Activated naive CD8-positive, alpha-beta T cell treated with anti-CD3 and anti-CD28 coated beads for 36 hours (primary cell): ENCODE measurements at regions not wholly inside any gene's neighbourhood (a gene's known extent, or its start where the extent isn't known, plus 50 kb on each side); places are given as distances from the start of the nearest gene placed in this dataset.

Experiments
- DNase-seq: peaks from one replicate; pipeline ENCODE4 v3.0.0; 2021
- H3K27ac Mint-ChIP-seq: one replicate; pipeline ENCODE4 v1.8.0; 2022; ENCODE audit warnings: mild to moderate bottlenecking, moderate library complexity, mixed read lengths
- H3K27me3 Mint-ChIP-seq: one replicate; pipeline ENCODE4 v1.8.0; 2022; ENCODE audit warnings: mild to moderate bottlenecking, mixed read lengths
- H3K36me3 Mint-ChIP-seq: one replicate; pipeline ENCODE4 v1.8.0; 2021; ENCODE audit warnings: mild to moderate bottlenecking, mixed read lengths
- H3K4me1 Mint-ChIP-seq: one replicate; pipeline ENCODE4 v1.8.0; 2021; ENCODE audit warnings: mixed read lengths
- H3K4me3 Mint-ChIP-seq: one replicate; pipeline ENCODE4 v1.8.0; 2022; ENCODE audit warnings: mild to moderate bottlenecking, moderate library complexity, mixed read lengths
- H3K9me3 Mint-ChIP-seq: one replicate; pipeline ENCODE4 v1.8.0; 2022; ENCODE audit warnings: mixed read lengths

DNA sequence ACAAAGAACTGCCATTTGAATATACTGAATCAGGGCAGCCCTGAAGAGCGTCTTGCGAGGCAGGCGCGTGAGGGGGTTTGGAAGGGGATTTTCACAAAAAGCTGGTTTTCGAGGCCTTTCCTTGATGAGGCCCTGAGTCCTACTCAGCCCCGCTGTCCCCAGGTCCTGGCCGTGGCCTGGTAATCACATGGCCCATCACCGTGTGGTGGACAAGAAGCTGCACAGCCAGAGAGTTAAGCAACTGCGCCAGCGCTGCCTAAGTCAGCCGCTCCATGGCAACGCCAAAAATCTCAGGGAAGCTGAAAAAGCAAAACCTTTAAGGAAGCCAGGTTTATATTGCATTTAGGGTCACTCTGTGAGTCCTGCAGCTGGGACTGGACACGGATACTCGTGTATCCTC is 341.2 kb upstream of the MYT1L start:
- Mint-ChIP-seq H3K4me1 (no peaks in the 10 kb centered on the region), H3K9me3 (no peaks in the 10 kb centered on the region), H3K36me3 (no peaks in the 10 kb centered on the region), H3K27ac (no peak overlapping the region), H3K27me3 (no peaks in the 10 kb centered on the region), H3K4me3 (no peak overlapping the region)
- DNase-seq = no peak

DNA sequence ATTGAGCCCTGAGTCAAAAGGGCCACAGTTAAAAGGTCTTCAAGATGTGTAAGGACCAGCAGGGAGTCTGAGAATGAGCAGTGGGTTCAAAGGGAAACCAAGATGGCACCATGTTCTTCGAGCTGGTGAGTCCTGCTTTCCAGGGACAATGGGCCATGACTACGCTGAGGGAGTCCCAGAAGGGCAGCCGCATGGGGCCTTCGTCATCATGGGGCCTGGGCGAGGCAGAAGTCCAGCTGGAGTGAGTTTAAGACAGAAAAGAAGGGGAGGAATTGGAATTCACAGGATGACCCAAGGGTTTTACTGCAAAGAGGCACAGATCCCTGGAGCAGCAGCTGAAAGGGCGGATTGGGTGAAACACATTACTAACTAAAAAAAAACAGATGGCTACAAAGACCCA is 340.8 kb upstream of the MYT1L start:
- H3K9me3 Mint-ChIP-seq = no peaks in the 10 kb centered on the region
- H3K4me1 Mint-ChIP-seq = no peaks in the 10 kb centered on the region
- H3K27me3 Mint-ChIP-seq = no peaks in the 10 kb centered on the region
- no peak overlapping the region for H3K27ac Mint-ChIP-seq
- no peak for DNase-seq
- H3K36me3 Mint-ChIP-seq = no peaks in the 10 kb centered on the region
- H3K4me3 Mint-ChIP-seq = no peak overlapping the region

DNA sequence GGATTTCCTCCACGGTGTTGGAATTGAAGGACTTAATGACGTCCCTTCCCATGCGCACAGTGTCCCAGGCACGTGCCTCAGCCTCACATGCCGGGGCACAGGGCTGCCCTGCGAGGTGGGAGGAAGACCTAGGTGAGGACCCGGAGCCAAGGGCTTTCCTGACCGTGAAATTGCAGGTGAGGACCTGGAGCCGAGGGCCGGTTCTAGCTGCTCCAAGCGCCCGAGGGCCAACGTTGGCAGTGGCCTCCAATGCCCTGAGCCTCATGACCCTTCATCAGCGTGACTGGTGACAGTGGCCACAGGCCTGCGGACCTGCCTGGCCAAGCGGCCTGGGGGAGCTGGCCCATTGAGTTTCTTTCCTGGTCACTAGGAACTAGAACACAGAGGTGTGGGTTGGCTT is 338.2 kb upstream of the MYT1L start:
- H3K27me3 Mint-ChIP-seq = no peaks in the 10 kb centered on the region
- no peaks in the 10 kb centered on the region for H3K36me3 Mint-ChIP-seq
- no peak overlapping the region for H3K27ac Mint-ChIP-seq
- no peak overlapping the region for H3K4me3 Mint-ChIP-seq
- no peaks in the 10 kb centered on the region for H3K4me1 Mint-ChIP-seq
- no peak for DNase-seq
- H3K9me3 Mint-ChIP-seq = no peaks in the 10 kb centered on the region

DNA sequence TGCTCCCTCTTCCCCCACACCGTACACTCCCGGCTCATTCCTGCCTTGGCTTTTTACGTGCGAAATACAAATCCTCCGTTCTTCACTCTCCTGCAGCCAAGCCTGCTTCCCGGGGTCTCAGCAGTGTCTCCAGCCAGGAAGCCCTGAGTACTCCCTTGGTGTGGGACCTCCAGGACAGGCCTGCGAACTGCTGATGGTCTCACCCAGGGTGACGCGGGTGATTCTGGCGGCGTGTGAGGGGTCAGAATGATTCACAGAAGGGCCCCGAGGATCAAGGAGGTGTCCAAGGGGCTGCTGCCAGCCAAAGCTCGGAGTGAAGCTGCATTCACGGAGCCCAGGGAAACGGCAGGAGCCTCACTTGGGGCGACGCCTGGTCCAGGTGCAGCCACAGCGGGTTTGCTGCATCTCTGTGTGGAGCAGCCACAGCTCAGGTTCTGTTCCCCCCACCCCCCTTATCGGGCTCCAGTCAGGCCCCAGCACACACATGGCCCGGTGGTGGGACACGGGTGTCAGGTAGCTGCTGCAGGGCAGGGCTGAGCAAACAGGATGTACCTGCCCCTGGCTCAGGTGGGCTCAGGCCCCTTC is 337.7 kb upstream of the MYT1L start:
- no peak for DNase-seq
- H3K4me3 Mint-ChIP-seq = no peak overlapping the region
- H3K9me3 Mint-ChIP-seq = no peaks in the 10 kb centered on the region
- H3K27ac Mint-ChIP-seq = no peak overlapping the region
- H3K27me3 Mint-ChIP-seq = no peaks in the 10 kb centered on the region
- no peaks in the 10 kb centered on the region for H3K36me3 Mint-ChIP-seq
- H3K4me1 Mint-ChIP-seq = no peaks in the 10 kb centered on the region

DNA sequence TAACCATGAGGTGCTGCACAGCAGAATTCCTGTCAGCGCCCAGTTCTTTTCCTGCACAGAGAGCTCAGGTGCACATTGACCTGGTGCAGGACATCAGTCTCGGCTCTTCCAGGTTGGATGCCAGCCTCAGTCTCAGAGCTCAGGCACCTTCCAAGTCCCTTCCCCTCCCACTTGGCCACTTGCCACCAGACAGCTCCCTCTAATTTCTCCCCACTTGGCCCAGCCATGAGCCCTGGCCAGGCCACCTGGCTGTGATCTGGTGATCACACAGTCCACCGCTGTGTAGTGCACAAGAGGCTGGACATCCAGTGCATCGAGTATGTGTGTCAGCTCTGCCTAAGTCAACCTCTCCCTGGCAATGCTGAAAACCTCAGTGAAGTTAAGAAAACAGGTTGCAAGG is 336.6 kb upstream of the MYT1L start:
- Mint-ChIP-seq H3K4me1 (no peaks in the 10 kb centered on the region), H3K36me3 (no peaks in the 10 kb centered on the region), H3K9me3 (no peaks in the 10 kb centered on the region), H3K4me3 (no peak overlapping the region), H3K27me3 (no peaks in the 10 kb centered on the region), H3K27ac (no peak overlapping the region)
- no peak for DNase-seq

DNA sequence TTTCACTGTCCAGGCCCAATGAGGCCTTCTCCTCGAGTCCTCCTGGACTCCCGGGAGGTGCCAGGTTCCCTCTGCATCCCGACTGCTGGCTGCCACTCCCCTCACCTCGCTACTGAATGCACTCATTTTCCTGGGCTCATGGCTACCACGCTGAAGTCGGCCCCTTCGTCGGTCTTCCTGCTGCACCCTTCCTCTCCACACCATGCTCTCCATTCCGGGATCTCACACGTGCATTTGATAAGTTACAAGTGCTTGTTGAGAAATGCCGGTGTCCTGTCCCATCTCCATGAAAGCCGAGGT is 334.7 kb upstream of the MYT1L start:
- Mint-ChIP-seq H3K36me3 (no peaks in the 10 kb centered on the region), H3K4me1 (no peaks in the 10 kb centered on the region), H3K27me3 (no peaks in the 10 kb centered on the region), H3K4me3 (no peak overlapping the region), H3K9me3 (no peaks in the 10 kb centered on the region), H3K27ac (no peak overlapping the region)
- DNase-seq = no peak

- no peaks in the 10 kb centered on the region for H3K4me1 Mint-ChIP-seq
- no peaks in the 10 kb centered on the region for H3K27me3 Mint-ChIP-seq
- no peak for DNase-seq
- no peaks in the 10 kb centered on the region for H3K36me3 Mint-ChIP-seq
- H3K9me3 Mint-ChIP-seq = no peaks in the 10 kb centered on the region
- H3K27ac Mint-ChIP-seq = no peak overlapping the region
- no peak overlapping the region for H3K4me3 Mint-ChIP-seq
Measured at GRCh38 chr2:2664989-2665833, 334.1 kb upstream of the MYT1L start.

- H3K27me3 Mint-ChIP-seq = no peaks in the 10 kb centered on the region
- peaks cover 3% of the 10 kb centered on the region for H3K9me3 Mint-ChIP-seq
- H3K4me3 Mint-ChIP-seq = no peak overlapping the region
- no peak for DNase-seq
- no peaks in the 10 kb centered on the region for H3K4me1 Mint-ChIP-seq
- no peak overlapping the region for H3K27ac Mint-ChIP-seq
- H3K36me3 Mint-ChIP-seq = peaks cover 3% of the 10 kb centered on the region
Measured at GRCh38 chr2:2663401-2664036, 332.4 kb upstream of the MYT1L start.

- H3K4me1 Mint-ChIP-seq = peaks cover under 1% of the 10 kb centered on the region
- H3K36me3 Mint-ChIP-seq = peaks cover 7% of the 10 kb centered on the region
- no peak overlapping the region for H3K4me3 Mint-ChIP-seq
- no peaks in the 10 kb centered on the region for H3K27me3 Mint-ChIP-seq
- no peak for DNase-seq
- H3K9me3 Mint-ChIP-seq = peaks cover 7% of the 10 kb centered on the region
- no peak overlapping the region for H3K27ac Mint-ChIP-seq
Measured at GRCh38 chr2:2662847-2663356, 331.8 kb upstream of the MYT1L start.

DNA sequence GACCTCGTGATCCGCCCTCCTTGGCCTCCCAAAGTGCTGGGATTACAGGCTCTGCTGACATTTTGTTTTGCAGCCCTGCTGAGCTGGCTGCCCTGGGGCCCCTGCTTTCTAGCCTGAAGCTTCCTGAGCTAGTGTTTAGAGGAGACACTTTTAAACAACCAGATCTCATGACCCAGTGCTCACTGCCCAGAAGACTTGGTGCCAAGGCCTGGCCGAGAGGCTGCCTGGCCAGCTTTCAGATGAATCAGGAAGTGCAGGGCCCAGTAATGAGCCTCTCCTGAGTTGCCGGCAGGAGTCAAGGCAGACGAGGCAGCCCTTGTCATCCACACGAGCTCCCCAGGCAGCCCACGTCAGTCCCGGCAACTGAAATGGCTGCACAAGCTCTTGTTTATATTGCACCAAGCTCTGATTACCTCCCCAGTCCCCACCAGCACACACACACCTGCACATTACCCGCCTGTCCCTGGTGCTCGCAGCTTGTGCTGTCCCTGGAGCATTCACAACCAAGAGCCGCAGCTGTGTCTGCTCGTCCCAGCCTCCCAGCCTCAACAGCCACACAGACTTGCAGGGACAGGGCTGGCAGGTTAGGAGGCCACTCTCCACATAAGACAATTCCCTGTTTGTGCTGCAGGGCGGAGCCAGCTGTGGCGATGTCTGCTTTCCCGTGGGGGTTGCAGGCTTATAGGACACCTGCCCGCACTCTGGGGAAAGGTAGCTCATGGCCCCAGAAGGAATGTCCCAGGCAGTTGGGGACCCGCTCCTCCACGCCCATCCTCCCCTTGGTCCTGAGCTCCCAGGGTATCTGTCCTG is 331.2 kb upstream of the MYT1L start:
- peaks cover 7% of the 10 kb centered on the region for H3K9me3 Mint-ChIP-seq
- peaks cover 5% of the 10 kb centered on the region for H3K4me1 Mint-ChIP-seq
- DNase-seq = no peak
- H3K36me3 Mint-ChIP-seq = peaks cover 7% of the 10 kb centered on the region
- no peak overlapping the region for H3K27ac Mint-ChIP-seq
- H3K4me3 Mint-ChIP-seq = no peak overlapping the region
- no peaks in the 10 kb centered on the region for H3K27me3 Mint-ChIP-seq

- peaks cover 7% of the 10 kb centered on the region for H3K36me3 Mint-ChIP-seq
- no peak overlapping the region for H3K27ac Mint-ChIP-seq
- no peak overlapping the region for H3K4me3 Mint-ChIP-seq
- H3K9me3 Mint-ChIP-seq = peaks cover 7% of the 10 kb centered on the region
- peaks cover 8% of the 10 kb centered on the region for H3K4me1 Mint-ChIP-seq
- DNase-seq = no peak
- H3K27me3 Mint-ChIP-seq = no peaks in the 10 kb centered on the region
Measured at GRCh38 chr2:2660789-2661355, 329.8 kb upstream of the MYT1L start.

- no peak for DNase-seq
- Mint-ChIP-seq H3K9me3 (peaks cover 7% of the 10 kb centered on the region), H3K4me3 (no peak overlapping the region), H3K36me3 (peaks cover 7% of the 10 kb centered on the region), H3K4me1 (peaks cover 8% of the 10 kb centered on the region), H3K27ac (no peak overlapping the region), H3K27me3 (no peaks in the 10 kb centered on the region)
Measured at GRCh38 chr2:2657121-2657962, 326.3 kb upstream of the MYT1L start.

GRCh38 chr2:2656115-2657011 is 325.3 kb upstream of the MYT1L start:
- H3K4me3 Mint-ChIP-seq = no peak overlapping the region

More at GRCh38 chr2:2656115-2657011, 325.3 kb upstream of the MYT1L start:
- Mint-ChIP-seq H3K27ac (no peak overlapping the region), H3K27me3 (no peaks in the 10 kb centered on the region), H3K36me3 (peaks cover 7% of the 10 kb centered on the region), H3K9me3 (peaks cover 7% of the 10 kb centered on the region), H3K4me1 (peaks cover 8% of the 10 kb centered on the region)
- DNase-seq = no peak
